NCI-H2081 treated with DMSO at 0.1 percent for 48 hours (cell line): ENCODE measurements at regions not wholly inside any gene's neighbourhood (a gene's known extent, or its start where the extent isn't known, plus 50 kb on each side); places are given as distances from the start of the nearest gene placed in this dataset.

Source experiments
- DNase-seq: peaks from one replicate; lab custom pipeline; 2025; lab: John Stamatoyannopoulos, UW

DNA sequence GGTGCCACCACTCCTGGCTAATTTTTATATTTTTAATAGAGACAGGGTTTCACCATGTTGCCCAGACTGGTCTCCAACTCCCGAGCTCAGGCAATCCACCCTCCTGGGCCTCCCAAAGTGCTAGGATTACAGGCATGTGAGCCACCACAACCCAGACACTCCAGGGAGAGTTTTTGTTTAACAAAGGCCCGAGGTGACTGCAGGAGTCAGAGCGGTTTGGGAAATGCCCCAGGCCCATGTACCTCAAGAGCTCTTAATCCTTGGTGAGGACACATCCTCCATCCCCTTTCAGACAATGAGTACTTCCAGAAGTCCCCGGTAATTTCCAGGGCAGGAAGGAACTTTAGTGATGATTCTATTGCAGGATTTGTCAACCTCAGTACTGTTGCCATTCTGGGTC lies 176.0 kb downstream of the ESRRB start:
- DNase-seq, result no peak

GRCh38 chr14:76564471-76565422 lies 188.8 kb downstream of the ESRRB start:
- no peak for DNase-seq

- DNase-seq, result no peak
Observed at GRCh38 chr14:76566439-76566838, 190.5 kb downstream of the ESRRB start.

DNA sequence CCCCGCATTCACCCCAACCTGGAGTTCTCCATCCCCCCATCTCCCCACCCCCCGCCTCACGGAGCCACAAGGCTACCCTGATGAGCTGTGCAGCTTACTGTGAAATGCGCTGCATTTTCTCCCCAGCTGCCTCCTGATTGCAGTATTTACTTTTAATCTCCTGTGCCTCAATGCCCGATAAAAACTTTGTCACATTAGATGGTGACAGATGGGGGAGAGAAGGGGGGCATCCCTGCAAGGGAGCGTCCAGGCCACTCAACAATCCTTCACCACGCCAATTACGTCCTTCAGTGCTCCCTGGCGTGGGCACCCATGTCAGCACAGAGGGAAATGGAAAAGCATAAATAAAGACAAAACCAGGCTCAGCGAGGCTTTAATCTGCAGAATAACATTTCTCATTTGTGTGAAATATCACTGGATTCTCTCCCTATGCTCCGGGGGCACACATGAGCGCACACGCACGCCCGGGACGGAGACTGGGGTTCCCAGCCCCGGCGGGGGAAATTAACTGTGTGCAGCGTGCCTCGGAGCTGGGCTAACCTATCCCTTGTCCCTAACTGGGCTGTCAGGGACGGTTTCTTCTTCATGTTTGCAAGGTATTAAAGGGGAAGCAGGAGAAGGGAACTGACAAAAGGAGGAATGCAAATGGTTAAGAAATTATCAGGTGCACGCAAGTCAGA lies 186.7 kb upstream of the VASH1 start:
- no peak for DNase-seq

DNA sequence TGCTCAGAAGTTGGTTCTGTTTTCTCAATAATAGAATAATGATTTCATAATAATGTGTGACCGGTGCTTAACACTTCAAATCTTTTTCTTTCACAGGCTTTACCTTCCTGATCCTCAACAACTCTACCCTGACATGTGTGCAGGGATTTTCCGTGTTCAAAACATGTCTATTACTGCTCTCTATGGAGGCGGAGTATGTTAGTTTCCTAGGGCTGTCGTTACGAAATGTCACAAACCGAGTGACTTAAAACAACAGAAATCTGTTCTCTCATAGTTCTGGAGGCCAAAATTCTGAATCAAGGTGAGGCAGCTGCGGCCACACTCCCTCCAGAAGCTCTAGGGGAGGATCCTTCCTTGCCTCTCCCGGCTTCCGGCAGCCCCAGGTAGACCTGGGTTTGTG lies 186.2 kb upstream of the VASH1 start:
- DNase-seq, result no peak

DNA sequence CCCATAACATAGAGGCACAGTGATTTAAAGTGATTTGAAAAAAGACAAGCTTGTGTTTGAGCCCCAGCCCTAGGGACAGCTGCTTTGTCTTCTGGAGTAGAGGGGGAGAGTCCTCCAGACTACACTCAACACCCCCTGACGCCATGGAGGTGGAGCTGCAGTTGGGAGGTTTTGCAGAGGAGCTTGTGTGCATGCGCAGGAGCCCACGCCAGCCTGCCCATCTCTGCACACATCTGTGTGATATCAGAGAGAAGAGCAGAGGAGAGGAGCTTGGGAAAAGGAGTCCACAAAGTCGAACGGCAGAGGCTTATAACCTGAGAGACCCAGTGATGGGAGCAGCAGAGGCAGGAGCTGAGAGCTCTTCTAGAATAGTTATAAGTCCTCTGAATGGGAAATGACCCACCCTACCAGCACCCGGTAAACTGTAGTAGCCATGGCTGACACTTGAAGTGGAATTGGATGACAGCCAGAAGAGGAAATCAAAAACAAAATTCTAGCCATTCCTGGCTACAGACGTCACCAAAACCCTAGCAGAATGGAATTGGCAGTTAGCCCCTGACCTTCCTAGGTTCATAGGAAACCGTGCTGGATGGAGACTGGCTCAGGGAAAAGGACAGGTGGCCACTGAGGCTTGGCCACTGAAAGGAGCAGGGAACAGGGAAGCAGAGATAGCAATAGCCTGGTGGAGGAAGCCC lies 185.1 kb upstream of the VASH1 start:
- no peak for DNase-seq

- DNase-seq, result no peak
Observed at GRCh38 chr14:76577090-76577489, 184.2 kb upstream of the VASH1 start.

DNA sequence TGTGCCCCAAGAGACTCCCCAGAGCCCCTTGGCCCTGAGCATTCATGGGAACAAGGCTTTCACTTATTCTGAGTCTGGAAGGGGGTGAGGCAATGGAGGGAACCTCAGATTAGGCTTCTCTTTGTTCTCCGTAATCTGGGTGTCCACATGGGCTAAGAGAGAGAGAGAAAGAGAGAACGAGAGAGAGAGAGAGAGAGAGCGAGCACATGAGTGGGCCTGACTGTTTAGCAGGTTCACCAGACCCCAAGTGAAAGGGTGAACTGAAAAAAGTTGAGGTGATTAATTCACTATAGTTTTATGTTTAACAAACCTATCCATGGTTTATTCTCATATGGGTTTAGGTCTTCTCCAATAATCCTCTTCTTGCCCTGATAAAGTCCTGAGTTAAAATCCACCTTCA lies 183.4 kb upstream of the VASH1 start:
- no peak for DNase-seq

- no peak for DNase-seq
Observed at GRCh38 chr14:76580399-76580798, 180.9 kb upstream of the VASH1 start.

DNA sequence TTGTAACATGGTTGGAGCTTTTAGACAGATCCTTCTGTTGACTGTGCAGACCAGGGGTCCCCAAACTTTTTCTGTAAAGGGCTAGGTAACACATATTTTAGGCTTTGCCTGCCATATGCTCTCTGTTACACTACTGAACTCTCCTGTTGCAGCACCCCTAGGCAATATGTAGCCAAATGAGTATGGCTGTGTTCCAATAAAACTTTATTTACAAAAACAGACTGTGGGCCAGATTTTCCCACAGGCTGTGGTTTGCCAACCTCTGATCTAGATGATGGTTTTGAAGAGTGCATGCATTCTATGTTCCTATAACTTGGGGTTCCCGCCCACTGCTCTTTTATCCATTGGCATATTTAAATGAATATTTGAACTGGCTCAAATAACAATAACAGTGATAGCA lies 180.3 kb upstream of the VASH1 start:
- no peak for DNase-seq

GRCh38 chr14:76581592-76581991 lies 179.7 kb upstream of the VASH1 start:
- no peak for DNase-seq

- no peak for DNase-seq
Observed at GRCh38 chr14:76582447-76582846, 178.8 kb upstream of the VASH1 start.

DNA sequence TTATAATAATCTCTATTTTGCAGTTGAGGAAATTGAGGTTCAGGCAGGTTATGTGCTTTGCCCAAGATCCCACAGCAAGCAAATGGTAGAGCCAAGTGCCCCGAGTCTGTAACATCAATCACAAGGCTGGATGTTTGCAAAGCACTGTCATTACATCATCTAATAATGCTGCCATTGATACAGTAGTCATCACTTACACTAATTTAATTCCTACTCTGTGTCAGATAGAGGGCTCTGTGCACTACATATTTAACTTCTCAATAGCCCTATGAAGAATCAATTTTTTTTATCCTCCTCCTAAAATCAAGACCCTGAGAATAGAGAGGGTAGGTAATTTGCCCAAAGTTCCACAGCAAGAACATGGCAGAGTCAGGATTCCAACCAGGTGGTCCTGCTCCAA lies 178.1 kb upstream of the VASH1 start:
- DNase-seq, result no peak

DNA sequence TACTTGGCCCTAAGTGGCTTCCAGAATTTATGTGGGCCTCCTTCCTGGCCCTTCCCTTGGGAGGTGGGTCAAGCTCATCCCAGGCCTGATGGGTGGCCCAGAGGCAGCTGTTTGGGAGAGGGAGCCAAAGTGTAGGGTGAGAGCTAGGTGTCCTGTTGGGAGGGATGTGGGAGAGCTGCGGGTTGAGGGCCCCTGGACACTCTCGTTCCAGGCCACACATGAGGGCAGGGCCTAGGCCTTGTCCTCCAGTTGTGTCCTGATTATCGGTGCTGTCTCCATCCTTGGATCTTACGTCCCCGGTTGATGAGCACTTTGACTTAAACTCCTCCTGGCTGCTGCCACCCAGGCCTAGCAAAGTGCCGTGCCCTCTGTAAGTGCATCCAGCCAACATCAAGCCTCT lies 177.5 kb upstream of the VASH1 start:
- DNase-seq, result no peak

DNA sequence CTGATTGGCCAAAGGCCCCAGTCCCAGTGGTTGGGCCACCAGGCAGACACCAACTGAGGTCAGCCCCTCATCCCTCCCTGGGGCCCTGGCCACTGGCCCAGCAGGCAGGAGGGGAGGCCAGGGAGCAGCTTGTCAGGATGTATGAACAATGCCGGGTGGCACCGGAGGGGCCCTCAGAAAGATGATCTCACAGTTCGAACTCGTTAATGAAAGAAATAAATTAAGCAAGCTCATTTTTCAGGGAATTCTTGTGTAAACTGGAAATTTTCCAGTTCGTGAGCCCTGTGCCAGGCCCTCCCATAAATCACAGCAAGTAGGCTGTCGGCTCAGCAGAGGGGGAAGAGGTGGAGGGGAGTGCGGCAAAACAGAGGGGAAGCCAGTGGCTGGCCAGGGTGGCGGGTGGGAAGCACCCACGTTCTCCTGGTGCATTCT lies 177.0 kb upstream of the VASH1 start:
- peak; percentile 86 for DNase-seq

GRCh38 chr14:76585616-76586015 lies 175.7 kb upstream of the VASH1 start:
- no peak for DNase-seq

DNA sequence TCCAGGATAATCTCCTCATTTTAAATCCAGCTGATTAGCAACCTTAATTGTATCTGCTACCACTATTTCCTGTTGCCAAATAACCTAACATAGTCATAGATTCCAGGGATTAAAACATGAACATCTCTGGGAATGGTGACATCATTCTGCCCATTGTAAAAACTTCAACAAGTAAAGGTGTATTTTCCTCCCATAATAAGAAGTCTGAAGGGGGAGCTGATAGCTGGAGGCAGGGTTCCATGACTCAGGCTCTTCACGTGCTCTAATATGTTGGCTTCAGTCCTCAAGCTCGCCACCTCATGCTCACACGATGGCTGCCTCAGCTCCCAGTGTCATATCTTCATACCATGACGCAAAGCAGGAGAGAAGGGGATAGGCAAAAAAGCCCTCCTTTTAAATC lies 172.0 kb upstream of the VASH1 start:
- no peak for DNase-seq

DNA sequence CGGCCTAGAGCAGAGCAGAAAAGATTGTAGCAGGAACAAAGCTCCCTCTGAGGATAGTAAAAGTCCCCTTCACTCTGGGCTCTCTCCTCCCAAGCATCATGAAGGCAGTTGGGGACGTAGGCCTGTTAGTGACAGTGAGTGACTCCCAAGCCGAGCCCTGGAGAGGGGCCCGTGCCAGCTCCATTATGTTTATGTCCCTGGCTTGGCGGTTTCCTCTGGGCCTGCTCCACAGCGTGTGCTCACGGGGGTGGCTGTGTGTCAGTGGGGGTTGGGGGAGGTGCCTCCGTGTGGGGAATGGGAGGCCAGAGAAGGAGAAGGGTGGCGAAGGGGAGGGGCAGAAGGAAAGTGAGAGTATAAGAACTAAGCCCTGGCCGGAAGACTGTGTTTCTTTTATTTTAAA lies 170.0 kb upstream of the VASH1 start:
- DNase-seq, result no peak

GRCh38 chr14:76595266-76595665 lies 166.0 kb upstream of the VASH1 start:
- DNase-seq, result no peak

GRCh38 chr14:76597387-76597786 lies 163.9 kb upstream of the VASH1 start:
- DNase-seq, result no peak

GRCh38 chr14:76599141-76599540 lies 162.1 kb upstream of the VASH1 start:
- no peak for DNase-seq

DNA sequence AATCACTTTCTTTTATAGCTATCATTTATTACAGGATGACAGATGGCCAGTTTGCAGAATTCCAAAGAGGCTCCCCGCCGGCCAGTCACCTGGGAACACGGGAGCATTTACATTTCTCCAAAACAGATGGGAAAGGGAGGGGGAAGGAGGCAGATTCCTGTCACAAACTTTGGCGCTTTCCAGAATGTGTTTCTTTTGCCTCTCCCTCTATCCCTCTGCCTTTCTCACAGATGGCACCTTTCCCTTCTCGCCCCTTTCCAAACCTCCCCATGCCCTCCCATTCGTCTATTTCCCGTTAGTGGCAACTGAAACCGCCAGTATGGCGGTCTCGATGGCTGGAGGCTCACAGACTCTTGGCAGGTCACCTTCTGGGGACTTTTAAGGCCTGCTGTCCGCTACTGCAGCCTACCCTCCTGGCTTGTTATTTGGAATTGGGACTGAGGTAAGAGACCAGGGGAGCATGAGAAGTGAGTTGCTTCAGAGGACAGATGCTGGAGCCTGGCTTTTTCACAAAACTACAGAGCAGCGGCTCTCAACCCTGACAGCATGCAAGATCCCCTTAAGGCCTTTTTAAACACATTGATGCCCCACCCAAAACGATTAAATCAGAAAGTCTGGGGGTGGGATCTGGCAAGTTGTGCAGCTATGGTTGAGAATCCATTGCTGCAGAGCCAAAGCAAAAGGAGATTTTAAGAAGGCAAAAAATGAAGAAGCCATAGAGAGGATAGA lies 161.5 kb upstream of the VASH1 start:
- DNase-seq, result no peak
